GM21825 (cell line): ENCODE measurements at regions not wholly inside any gene's neighbourhood (a gene's known extent, or its start where the extent isn't known, plus 50 kb on each side); places are given as distances from the start of the nearest gene placed in this dataset.
"Not testable (repeated sequence)": the region's sequence is repeated elsewhere in the genome, so short reads cannot be mapped to it uniquely, and the experiment has no call there.

ENCODE experiments used
- ATAC-seq: cut with Tn5 transposase; IDR thresholded peaks from one replicate; pipeline ENCODE4 v1.9.1; 2021; ENCODE audit warnings: mild to moderate bottlenecking, moderate library complexity; ENCODE audit not compliant: unreplicated experiment

DNA sequence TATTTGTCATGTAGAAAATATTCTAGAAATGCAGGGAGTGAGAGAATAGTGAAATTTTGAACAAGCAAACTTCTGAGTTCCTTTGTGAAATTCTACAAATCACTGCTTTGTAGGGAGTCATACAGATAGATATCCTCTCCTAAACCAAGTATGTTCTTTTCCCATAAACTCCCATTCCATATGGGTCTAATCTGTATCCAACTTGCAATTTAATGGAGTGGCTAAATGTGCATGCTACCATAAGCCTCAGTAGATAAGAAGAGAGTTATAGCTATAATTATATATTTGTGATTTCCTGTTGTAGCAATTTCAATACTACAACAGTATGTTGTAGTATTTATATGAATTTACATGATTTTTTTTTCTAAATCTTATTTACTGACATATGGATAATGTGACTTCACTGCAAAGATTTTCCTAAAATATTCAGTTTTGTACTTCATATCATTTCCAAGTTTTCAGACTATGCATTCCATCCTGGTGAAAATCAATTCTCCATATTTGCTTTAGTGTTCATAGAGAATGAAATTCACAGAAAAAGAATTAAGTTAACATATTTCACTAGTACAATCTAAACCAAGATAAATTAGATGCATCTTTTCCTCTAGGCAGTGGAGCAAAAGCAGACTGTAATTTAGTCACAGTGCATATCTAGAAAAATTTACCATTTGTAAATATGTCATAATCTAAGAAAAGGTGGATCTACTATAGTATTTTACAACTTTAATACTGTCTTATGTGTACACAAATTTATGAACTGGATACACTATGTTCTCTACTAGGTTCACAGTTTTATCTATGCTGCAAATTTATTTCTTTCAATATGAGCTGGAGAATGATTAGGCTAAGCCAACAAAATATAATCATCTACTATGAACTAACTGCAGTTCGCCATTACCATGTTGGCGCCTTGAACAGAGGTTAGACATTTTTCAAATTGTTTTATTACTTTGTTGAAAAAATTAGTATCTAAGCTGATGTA lies 372.9 kb upstream of the NDST3 start:
- no peak for ATAC-seq

DNA sequence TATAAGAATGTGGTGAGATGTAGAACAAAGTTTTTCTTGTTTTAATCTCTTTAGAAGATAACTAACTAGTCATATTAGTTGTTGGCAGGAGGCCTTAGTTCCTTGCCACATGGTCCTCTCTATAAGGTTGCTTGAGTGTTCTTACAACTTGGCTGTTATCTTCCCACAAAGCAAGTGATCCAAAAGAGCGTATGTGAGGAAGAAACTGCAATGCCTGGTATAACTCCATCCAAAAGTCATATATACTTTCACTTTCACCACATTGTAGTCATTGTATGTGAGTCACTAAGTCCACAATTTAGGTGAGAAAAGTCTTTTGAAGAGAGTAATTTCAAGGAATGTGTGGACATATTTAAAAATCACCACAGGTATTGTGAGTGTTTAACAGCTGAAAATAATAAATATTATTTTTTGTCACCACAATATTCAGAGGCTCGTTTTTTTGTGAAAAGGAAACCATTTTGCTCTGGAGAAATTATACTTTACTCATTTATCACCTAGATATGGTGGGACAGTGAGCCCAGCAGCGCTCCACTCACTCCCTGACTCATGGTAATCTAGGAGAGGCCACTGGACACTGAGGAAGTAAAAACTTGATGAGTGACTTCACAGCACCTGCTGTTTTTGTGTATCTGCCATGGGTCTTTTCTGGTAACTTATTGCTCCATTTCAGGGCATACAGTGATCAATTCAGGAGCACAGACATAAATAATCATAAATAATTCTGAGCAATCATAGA lies 369.4 kb upstream of the NDST3 start:
- no peak for ATAC-seq

GRCh38 chr4:117676153-117676552 lies 358.1 kb upstream of the NDST3 start:
- ATAC-seq = no peak

- ATAC-seq = no peak
These were observed 355.4 kb upstream of the NDST3 start for GRCh38 chr4:117678861-117679260.

DNA sequence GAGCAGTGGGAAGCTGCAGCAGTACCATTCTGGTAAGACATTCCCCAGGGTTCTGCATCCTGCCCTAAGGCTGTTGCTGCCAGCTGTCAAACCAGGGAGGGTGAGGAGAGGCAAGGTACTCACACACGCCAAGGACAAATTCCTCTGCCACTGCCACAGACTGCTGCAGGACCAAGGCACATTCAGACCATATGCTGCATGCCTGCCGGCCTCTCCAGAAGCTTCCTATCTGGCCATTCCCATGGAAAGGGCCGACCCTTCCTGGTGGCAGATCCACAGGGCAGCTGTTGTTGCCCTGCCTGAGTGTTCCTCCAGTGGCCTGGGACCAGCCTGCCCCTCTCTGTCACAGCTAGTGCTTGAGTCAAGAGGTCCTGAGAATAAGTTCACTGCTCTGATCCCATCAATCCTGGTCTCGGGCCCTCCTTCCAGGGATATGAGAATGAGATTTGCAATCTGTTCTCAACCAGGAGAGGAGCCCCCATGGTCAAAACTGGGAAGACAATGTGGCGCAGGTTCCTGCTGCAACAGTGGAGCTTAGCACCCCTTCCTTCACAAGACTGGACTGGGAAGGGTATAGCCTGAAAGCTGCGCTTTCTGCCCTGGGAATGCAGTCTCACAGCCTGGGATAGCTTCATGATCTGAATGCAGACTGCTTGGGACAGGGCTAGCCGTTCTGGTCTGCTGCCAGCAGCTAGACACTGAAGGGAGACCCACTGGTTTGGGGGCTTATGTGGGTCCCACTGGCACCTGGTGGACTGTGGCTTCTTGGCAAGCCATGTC lies 342.5 kb upstream of the NDST3 start:
- ATAC-seq = no peak

DNA sequence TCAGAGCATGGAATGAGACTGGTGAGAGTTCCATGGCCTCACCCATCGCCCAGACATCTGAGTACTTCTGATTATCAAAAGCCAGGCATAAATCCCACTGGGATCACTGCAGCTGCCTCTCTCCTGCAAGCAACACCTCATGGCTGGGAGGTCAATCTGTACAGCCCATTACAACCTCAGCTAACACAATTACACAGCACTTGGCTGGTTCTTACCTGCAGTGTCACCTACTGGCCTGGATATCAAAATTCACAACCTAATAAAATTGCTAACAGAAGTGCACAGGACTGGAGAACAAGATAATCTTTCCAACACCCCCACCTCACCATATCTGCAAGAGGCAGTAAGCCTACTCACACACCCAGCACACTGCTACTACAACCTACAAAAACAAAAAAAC lies 341.7 kb upstream of the NDST3 start:
- no peak for ATAC-seq

DNA sequence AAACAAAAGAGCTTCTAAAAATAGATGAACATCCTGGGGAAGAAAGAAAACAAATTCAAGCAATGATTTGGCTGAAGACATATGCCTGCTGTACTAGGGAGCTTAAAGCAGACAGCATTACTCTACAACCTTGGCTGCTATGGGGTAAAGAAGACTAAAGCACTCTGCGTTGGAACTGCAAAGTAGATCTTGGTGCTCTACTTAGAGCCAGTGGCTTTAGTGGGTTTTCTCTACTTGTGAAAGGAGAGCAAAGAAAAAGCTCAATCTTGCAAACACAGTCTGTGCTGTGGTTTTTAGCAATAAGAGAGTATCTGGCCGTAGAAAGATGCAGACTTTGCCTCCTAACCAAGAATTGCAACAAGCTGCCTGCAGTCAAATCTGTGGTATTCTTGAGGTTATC lies 334.7 kb upstream of the NDST3 start:
- no peak for ATAC-seq

GRCh38 chr4:117700111-117700892 lies 334.0 kb upstream of the NDST3 start:
- no peak for ATAC-seq

DNA sequence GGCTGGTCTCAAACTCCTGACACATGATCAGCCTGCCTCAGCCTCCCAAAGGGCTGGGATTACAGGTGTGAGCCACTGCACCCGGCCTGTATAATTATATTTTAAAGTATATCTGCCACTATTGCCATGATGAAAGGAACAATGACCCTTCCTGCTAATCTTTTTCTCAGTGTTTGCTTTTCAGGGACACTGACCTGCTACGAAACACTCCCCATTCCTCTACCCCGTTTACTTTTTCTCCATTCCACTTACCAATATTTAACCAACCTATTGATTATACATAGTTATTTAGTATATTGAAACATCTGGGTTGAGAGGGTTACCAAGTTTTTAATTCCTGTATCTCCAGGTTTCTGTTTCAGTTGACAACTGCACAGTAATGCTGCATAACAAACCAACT lies 331.9 kb upstream of the NDST3 start:
- no peak for ATAC-seq

DNA sequence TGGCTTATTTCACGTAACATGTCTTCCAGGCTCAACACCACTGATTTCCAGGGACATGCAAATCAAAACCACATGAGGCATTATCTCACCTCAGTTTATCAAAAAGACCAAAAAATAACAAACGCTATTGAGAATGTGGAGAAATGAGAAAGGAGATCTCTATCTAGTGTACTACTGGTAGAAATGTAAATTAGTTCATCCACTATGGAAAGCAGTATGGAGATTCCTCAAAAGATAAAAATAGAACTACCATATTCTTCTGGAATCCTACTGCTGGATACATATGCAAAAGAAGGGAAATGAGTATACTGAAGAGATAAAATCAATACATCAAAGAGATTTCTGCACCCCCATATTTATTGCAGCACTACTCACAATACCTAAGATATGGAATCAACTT lies 329.6 kb upstream of the NDST3 start:
- ATAC-seq = no peak

DNA sequence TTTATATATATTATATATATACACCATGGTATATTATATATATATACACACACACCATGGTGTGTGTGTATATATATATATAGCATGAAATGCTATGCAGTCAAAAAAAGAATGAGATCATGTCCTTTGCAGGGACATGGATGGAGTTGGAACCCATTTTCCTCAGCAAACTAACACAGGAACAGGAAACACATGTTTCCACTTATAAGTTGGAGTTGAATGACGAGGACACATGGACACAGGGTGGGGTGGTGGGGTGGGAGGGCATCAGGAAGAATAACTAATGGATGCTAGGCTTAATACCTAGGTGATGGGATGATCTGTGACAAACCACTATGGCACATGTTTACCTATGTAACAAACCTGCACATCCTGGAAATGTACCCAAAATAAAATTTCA lies 293.6 kb upstream of the NDST3 start:
- ATAC-seq = no peak

DNA sequence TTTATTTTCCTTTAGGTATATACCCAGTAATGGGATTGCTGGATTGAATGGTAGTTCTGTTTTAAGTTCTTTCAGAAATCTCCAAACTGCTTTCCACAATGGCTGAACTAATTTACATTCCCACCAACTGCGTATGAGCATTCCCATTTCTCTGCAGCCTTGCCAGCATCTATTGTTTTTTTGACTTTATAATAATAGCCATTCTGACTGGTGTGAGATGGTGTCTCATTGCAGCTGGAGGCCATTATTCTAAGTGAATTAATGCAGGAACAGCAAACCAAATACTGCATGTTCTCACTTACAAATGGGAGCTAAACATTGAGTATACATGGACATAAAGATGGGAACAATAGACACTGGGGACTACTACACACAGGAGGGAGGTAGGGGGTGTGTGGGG lies 288.9 kb upstream of the NDST3 start:
- not testable (repeated sequence) for ATAC-seq

GRCh38 chr4:117755438-117755837 lies 278.8 kb upstream of the NDST3 start:
- no peak for ATAC-seq

DNA sequence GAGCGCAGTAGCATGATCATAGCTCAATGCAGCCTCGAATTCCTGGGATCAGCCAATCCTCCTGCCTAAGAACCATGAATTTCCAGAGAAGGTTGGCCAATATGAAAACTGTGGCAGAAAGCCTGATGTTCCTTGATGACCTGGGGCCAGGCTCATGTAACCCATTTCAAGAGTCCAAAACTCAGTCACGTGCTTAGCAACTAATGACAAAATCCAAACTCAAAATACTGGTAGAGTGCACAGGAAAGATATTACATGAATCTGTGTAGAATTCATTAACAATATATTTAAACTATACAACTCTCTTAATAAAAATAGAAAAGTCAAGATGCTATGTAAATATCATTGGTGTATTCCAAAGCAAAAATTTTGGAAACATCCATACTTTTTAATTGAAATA lies 265.7 kb upstream of the NDST3 start:
- no peak for ATAC-seq

GRCh38 chr4:117770269-117771102 lies 263.8 kb upstream of the NDST3 start:
- ATAC-seq = no peak

GRCh38 chr4:117771647-117772337 lies 262.5 kb upstream of the NDST3 start:
- no peak for ATAC-seq

DNA sequence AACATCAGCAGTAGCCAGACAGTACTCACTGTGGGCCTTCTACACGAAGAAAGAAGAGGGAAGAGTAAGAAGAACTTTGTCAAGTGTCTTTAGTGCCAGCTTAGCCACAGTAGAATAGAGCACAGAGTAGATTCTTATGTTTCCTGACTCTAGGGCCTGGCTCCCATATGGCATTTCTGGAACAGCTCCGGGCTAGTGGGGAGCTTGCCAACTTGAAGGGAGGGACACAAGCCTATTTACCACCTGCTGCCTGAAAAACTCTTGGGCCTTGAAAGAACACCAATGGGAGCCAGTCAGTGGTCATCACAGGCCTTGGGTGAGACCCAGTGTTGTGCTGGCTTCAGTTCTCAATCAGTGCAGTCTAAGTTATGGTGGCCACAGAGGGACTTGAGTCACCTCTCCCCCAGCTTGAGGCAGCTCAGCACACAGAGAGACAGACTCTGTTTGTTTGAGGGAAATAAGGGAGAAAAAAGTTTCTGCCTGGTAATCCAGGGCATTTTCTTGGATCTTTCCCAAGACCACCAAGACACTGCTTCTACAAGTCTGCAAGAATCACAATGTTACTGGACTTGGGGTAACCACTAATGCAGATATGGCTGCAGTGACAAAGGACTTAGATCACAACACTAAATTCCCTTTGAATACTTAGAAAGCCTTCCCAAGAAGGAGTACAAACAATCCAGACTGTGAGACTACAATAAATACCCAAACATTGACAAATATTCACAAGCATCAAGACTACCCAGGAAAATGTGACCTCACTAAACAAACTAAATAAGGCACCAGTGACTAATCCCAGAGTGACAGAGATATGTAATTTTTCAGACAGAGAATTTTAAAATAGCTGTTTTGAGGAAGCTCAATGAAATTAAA lies 261.0 kb upstream of the NDST3 start:
- ATAC-seq = no peak

DNA sequence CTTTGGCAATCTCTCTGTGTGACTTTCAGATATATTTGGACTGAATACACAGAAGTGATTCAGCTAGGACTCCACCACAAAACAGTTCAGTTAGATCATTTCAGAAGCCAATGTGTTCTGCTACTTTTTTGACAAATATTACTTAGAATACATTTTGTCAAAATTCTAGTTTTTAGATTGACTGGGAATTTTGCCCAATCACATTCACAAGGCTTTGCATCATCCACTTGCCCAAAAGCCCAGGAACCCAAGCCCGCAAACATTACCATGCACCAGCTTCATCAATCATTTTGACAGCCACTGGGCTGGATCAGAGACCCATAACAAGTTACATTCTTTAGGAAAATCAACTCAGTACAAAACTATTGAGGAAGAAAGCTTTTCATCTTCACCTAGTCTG lies 256.6 kb upstream of the NDST3 start:
- ATAC-seq = no peak
